Activated naive CD8-positive, alpha-beta T cell treated with anti-CD3 and anti-CD28 coated beads, Interleukin-2, amount 10 ng/mL, durations not matched to agents 7 days and 5 days (primary cell): ENCODE measurements at regions not wholly inside any gene's neighbourhood (a gene's known extent, or its start where the extent isn't known, plus 50 kb on each side); places are given as distances from the start of the nearest gene placed in this dataset.

Source experiments
- ATAC-seq: fragments of 150-1000 bp; cut with Tn5 transposase; one replicate; pipeline ENCODE4 v1.10.0; 2021; ENCODE audit warnings: low read depth, moderate library complexity
- POLR2A ChIA-PET: fragments of 350-600 bp; sonication (Branson Sonifier 250); formaldehyde crosslinking; loops from one replicate; lab custom pipeline; 2021; ENCODE audit warnings: antibody characterized with exemption; lab: Charles Lee
- DNase-seq: peaks from one replicate; pipeline ENCODE4 v3.0.0; 2021
- H3K27ac Mint-ChIP-seq: one replicate; pipeline ENCODE4 v1.8.0; 2022; ENCODE audit warnings: mild to moderate bottlenecking, mixed read lengths
- H3K27me3 Mint-ChIP-seq: one replicate; pipeline ENCODE4 v1.8.0; 2022; ENCODE audit warnings: mild to moderate bottlenecking, moderate library complexity, mixed read lengths
- H3K36me3 Mint-ChIP-seq: one replicate; pipeline ENCODE4 v1.8.0; 2021; ENCODE audit warnings: mild to moderate bottlenecking, mixed read lengths
- H3K4me1 Mint-ChIP-seq: one replicate; pipeline ENCODE4 v1.8.0; 2021; ENCODE audit warnings: mixed read lengths
- H3K4me3 Mint-ChIP-seq: one replicate; pipeline ENCODE4 v1.8.0; 2022; ENCODE audit warnings: mild to moderate bottlenecking, moderate library complexity, mixed read lengths
- H3K9me3 Mint-ChIP-seq: one replicate; pipeline ENCODE4 v1.8.0; 2021; ENCODE audit warnings: mixed read lengths

- H3K27ac Mint-ChIP-seq: no peak overlapping the region
- DNase-seq (no peak), ATAC-seq (no peak)
- H3K27me3 Mint-ChIP-seq: no peaks in the 10 kb centered on the region
- H3K4me3 Mint-ChIP-seq: no peak overlapping the region
- H3K4me1 Mint-ChIP-seq: no peaks in the 10 kb centered on the region
- POLR2A ChIA-PET: no interaction called here
- no peaks in the 10 kb centered on the region for H3K9me3 Mint-ChIP-seq
- no peaks in the 10 kb centered on the region for H3K36me3 Mint-ChIP-seq
Observed at GRCh38 chr11:114758627-114759026, 80.3 kb downstream of the NXPE2 start.

GRCh38 chr11:114762408-114762807 lies 84.1 kb downstream of the NXPE2 start:
- DNase-seq (no peak), ATAC-seq (no peak)
- Mint-ChIP-seq H3K9me3 (no peaks in the 10 kb centered on the region), H3K27ac (no peak overlapping the region), H3K36me3 (no peaks in the 10 kb centered on the region), H3K4me1 (no peaks in the 10 kb centered on the region), H3K4me3 (no peak overlapping the region), H3K27me3 (peaks cover 3% of the 10 kb centered on the region)
- POLR2A ChIA-PET: no interaction called here

GRCh38 chr11:114764563-114764962 lies 86.2 kb downstream of the NXPE2 start:
- Mint-ChIP-seq H3K4me1 (no peaks in the 10 kb centered on the region), H3K27me3 (peaks cover 6% of the 10 kb centered on the region), H3K4me3 (no peak overlapping the region), H3K36me3 (no peaks in the 10 kb centered on the region), H3K27ac (no peak overlapping the region), H3K9me3 (no peaks in the 10 kb centered on the region)
- POLR2A ChIA-PET: no interaction called here
- DNase-seq (no peak), ATAC-seq (no peak)

GRCh38 chr11:114771172-114771571 lies 92.8 kb downstream of the NXPE2 start:
- Mint-ChIP-seq H3K4me3 (no peak overlapping the region), H3K9me3 (no peaks in the 10 kb centered on the region), H3K4me1 (no peaks in the 10 kb centered on the region), H3K27ac (no peak overlapping the region), H3K36me3 (no peaks in the 10 kb centered on the region), H3K27me3 (peaks cover 3% of the 10 kb centered on the region)
- POLR2A ChIA-PET: no interaction called here
- ATAC-seq: no peak
- DNase-seq: no peak

- no peaks in the 10 kb centered on the region for H3K36me3 Mint-ChIP-seq
- no peak overlapping the region for H3K27ac Mint-ChIP-seq
- H3K4me1 Mint-ChIP-seq: no peaks in the 10 kb centered on the region
- DNase-seq (no peak), ATAC-seq (no peak)
- H3K4me3 Mint-ChIP-seq: no peak overlapping the region
- H3K9me3 Mint-ChIP-seq: no peaks in the 10 kb centered on the region
- no peaks in the 10 kb centered on the region for H3K27me3 Mint-ChIP-seq
- POLR2A ChIA-PET: no interaction called here
Observed at GRCh38 chr11:114773541-114774338, 95.4 kb downstream of the NXPE2 start.

- DNase-seq (no peak), ATAC-seq (no peak)
- Mint-ChIP-seq H3K4me1 (no peaks in the 10 kb centered on the region), H3K9me3 (no peaks in the 10 kb centered on the region), H3K4me3 (no peak overlapping the region), H3K36me3 (no peaks in the 10 kb centered on the region), H3K27me3 (no peaks in the 10 kb centered on the region), H3K27ac (no peak overlapping the region)
- POLR2A ChIA-PET: no interaction called here
Observed at GRCh38 chr11:114774599-114775361, 96.5 kb downstream of the NXPE2 start.

- Mint-ChIP-seq H3K9me3 (no peaks in the 10 kb centered on the region), H3K27ac (no peak overlapping the region), H3K36me3 (no peaks in the 10 kb centered on the region), H3K4me1 (no peaks in the 10 kb centered on the region), H3K4me3 (no peak overlapping the region), H3K27me3 (no peaks in the 10 kb centered on the region)
- POLR2A ChIA-PET: no interaction called here
- ATAC-seq (no peak), DNase-seq (no peak)
Observed at GRCh38 chr11:114775875-114776621, 97.7 kb downstream of the NXPE2 start.

- no peaks in the 10 kb centered on the region for H3K4me1 Mint-ChIP-seq
- POLR2A ChIA-PET: no interaction called here
- H3K36me3 Mint-ChIP-seq: no peaks in the 10 kb centered on the region
- H3K27me3 Mint-ChIP-seq: no peaks in the 10 kb centered on the region
- H3K9me3 Mint-ChIP-seq: no peaks in the 10 kb centered on the region
- H3K4me3 Mint-ChIP-seq: no peak overlapping the region
- ATAC-seq (no peak), DNase-seq (no peak)
- H3K27ac Mint-ChIP-seq: no peak overlapping the region
Observed at GRCh38 chr11:114776956-114777355, 98.6 kb downstream of the NXPE2 start.

GRCh38 chr11:114779189-114779588 lies 100.9 kb downstream of the NXPE2 start:
- H3K27me3 Mint-ChIP-seq: no peaks in the 10 kb centered on the region
- POLR2A ChIA-PET: no interaction called here
- no peak overlapping the region for H3K27ac Mint-ChIP-seq
- no peaks in the 10 kb centered on the region for H3K4me1 Mint-ChIP-seq
- H3K9me3 Mint-ChIP-seq: no peaks in the 10 kb centered on the region
- DNase-seq (no peak), ATAC-seq (no peak)
- no peaks in the 10 kb centered on the region for H3K36me3 Mint-ChIP-seq
- no peak overlapping the region for H3K4me3 Mint-ChIP-seq

GRCh38 chr11:114782650-114783310 lies 104.5 kb downstream of the NXPE2 start:
- Mint-ChIP-seq H3K27me3 (no peaks in the 10 kb centered on the region), H3K4me3 (no peak overlapping the region), H3K4me1 (no peaks in the 10 kb centered on the region), H3K36me3 (no peaks in the 10 kb centered on the region), H3K9me3 (no peaks in the 10 kb centered on the region), H3K27ac (no peak overlapping the region)
- POLR2A ChIA-PET: no interaction called here
- no peak for ATAC-seq
- DNase-seq: no peak

GRCh38 chr11:114783805-114784204 lies 105.5 kb downstream of the NXPE2 start:
- POLR2A ChIA-PET: no interaction called here
- H3K27me3 Mint-ChIP-seq: no peaks in the 10 kb centered on the region
- DNase-seq: no peak
- no peaks in the 10 kb centered on the region for H3K9me3 Mint-ChIP-seq
- no peaks in the 10 kb centered on the region for H3K36me3 Mint-ChIP-seq
- no peak overlapping the region for H3K4me3 Mint-ChIP-seq
- no peak overlapping the region for H3K27ac Mint-ChIP-seq
- no peaks in the 10 kb centered on the region for H3K4me1 Mint-ChIP-seq
- ATAC-seq: no peak

- Mint-ChIP-seq H3K4me1 (no peaks in the 10 kb centered on the region), H3K36me3 (no peaks in the 10 kb centered on the region), H3K27ac (no peak overlapping the region), H3K27me3 (no peaks in the 10 kb centered on the region), H3K4me3 (no peak overlapping the region), H3K9me3 (no peaks in the 10 kb centered on the region)
- no peak for DNase-seq
- no peak for ATAC-seq
- POLR2A ChIA-PET: no interaction called here
Observed at GRCh38 chr11:114784216-114784615, 105.9 kb downstream of the NXPE2 start.

GRCh38 chr11:114784891-114785290 lies 106.6 kb downstream of the NXPE2 start:
- no peaks in the 10 kb centered on the region for H3K36me3 Mint-ChIP-seq
- H3K27ac Mint-ChIP-seq: no peak overlapping the region
- no peaks in the 10 kb centered on the region for H3K9me3 Mint-ChIP-seq
- H3K27me3 Mint-ChIP-seq: no peaks in the 10 kb centered on the region
- H3K4me1 Mint-ChIP-seq: no peaks in the 10 kb centered on the region
- POLR2A ChIA-PET: no interaction called here
- ATAC-seq: no peak
- DNase-seq: no peak
- H3K4me3 Mint-ChIP-seq: no peak overlapping the region
